GM18498 (cell line): ENCODE measurements at regions not wholly inside any gene's neighbourhood (a gene's known extent, or its start where the extent isn't known, plus 50 kb on each side); places are given as distances from the start of the nearest gene placed in this dataset.

ENCODE experiments used
- ATAC-seq: cut with Tn5 transposase; IDR thresholded peaks from one replicate; pipeline ENCODE4 v1.9.1; 2021; ENCODE audit warnings: mild to moderate bottlenecking, moderate library complexity; ENCODE audit not compliant: unreplicated experiment

- no peak for ATAC-seq
Measured at GRCh38 chr2:128792476-128793054, 473.9 kb upstream of the HS6ST1 start.

GRCh38 chr2:128793404-128793803 is 474.7 kb upstream of the HS6ST1 start:
- no peak for ATAC-seq

- ATAC-seq = no peak
Measured at GRCh38 chr2:128794285-128794684, 475.6 kb upstream of the HS6ST1 start.

DNA sequence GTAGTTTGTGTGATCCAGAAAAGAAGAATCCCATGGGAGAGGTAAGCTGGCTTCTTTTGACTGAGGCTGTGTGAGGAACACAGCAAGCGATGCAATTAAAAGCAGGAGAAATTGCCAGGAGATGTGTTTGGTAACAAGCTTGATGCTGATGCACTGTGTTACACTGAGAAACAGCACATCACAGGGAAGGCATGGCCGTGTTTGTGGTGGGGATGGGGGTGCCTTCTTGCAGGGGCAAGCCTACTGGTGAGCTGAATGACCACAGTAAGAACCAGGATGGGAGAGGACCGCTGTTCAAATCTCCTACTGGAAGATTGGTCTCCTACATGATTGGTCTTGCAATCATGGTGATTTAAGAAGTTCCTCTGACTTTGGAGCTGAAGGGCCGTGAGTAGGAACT is 477.7 kb upstream of the HS6ST1 start:
- ATAC-seq = no peak

DNA sequence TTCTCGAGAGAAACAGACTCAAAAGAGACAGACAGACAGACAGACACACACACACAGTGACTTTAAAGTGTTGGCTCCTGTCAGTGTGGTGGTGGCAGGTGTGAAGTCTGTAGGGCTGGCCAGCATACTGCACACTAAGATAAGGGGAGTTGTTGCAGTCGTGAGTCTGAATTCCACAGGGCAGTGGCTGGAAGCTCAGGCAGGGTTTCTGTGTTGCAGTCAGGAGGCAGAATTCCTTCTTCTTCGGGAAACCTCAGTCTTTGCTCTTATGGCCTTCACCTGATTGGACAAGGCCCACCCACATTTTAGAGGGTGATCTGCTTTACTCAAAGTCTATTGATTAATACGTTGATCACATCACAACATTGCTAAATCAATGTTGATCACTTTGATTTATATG is 478.4 kb upstream of the HS6ST1 start:
- no peak for ATAC-seq

- ATAC-seq = peak; percentile 36
Measured at GRCh38 chr2:128797533-128797932, 478.9 kb upstream of the HS6ST1 start.

- peak; percentile 86 for ATAC-seq
Measured at GRCh38 chr2:128797937-128798336, 479.3 kb upstream of the HS6ST1 start.

GRCh38 chr2:128798502-128799283 is 480.0 kb upstream of the HS6ST1 start:
- no peak for ATAC-seq

DNA sequence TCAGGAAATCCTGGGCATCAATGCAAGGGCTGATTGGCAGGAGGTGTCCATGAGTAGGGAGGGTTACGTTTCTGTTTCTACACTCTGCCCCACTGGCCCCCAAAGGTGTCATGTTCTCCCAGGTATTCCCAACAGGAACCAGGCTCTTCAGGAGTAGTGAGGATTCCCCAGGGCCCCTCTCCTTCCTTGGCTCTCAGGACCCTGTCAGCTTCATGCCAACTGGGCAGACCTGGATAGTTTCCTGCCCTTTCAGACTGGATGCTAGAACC is 480.6 kb upstream of the HS6ST1 start:
- ATAC-seq = no peak

DNA sequence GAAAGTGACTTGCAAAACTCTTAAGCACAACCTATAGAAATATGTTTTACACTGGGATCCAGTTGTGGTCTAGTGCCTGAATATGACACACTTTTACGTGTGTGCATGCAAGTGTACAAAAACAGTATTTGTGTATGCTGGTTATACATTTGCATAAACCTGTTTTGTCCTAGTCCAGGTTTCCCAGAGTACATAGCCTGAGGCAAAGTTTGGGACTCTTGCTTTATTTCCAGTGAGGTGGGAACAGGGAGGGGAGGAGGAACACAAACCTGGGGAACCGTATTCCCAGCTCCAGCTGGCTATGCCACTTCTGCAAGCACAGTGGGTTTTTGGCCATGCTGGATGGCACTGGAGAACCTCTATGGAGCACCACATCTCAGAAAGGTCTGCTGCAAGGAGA is 481.1 kb upstream of the HS6ST1 start:
- ATAC-seq = no peak

DNA sequence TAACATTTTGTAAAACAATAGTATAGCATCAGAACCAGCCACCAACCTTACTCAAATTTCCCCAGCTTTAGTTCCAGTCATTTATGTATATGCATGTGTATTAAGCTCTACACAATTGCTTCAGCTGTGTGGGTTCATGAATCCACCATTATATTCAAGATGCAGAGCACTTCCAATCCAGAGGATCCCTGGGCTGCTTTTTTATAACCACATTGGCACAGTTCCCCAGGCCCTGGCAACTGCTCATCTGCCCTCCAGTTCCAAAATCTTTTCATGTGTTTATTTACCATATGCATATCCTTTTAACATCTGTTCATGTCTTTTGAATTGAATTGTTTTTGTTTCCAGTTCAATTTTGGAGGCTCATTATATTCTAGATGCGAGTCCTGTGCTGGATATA is 482.9 kb upstream of the HS6ST1 start:
- no peak for ATAC-seq

DNA sequence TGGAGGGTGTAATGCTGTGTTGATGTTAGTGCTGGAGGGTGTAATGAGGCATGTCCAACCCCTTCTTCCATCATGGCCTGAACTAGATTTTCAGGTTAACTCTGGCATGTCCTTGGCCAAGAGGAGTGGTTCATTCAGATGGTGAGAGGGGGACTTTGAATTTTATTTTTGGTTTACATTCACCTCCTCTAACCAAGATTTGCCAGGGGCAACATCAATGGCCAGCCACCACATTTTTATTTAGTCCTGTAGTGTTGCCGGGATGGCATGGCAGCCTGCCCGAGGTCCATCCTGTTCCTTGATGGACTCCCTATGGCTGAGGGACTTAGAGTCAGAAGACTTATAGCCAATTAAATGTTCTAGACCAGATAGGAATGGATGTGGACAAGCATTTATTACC is 484.6 kb upstream of the HS6ST1 start:
- no peak for ATAC-seq

GRCh38 chr2:128805237-128805636 is 486.6 kb upstream of the HS6ST1 start:
- ATAC-seq = no peak

- no peak for ATAC-seq
Measured at GRCh38 chr2:128805918-128806317, 487.2 kb upstream of the HS6ST1 start.

GRCh38 chr2:128807317-128807716 is 488.6 kb upstream of the HS6ST1 start:
- no peak for ATAC-seq

DNA sequence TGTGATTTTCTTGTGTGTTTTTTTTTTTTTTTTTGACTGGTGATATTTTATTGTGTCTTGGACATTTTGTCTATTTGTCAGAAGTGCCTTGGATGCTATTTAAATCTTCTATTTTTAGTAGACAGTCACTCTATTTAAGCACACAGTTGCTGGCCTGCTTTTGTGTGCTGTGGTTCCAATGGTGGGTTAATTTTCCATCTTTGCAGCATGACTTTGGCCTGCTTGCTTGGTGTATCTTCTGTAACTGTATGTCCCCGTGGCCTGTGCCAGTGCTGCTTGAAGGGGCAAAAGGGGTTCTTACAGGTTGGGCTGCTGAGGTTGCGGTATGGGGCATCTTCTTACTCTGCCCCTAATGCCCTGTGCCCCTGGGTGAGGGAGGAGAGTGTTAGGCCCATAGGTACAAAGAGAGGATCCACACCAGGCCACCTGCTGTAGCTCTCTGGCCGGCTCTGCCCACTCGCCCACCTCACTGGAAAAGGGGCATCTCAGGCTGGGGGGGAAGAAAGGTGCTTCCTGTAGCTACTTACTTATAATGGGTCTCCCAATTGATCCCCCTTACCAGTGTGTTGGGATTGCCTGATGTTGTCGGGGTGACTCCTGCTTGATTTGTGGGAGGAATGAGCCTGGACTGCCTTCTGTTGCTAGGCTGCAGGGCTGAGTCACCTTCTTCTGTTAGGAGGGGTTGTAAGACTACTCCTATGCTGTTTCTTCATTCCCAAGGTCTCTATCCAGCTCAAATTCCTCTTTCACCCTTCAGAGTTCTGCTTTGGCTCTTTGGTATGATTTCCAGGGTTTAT is 490.0 kb upstream of the HS6ST1 start:
- ATAC-seq = no peak

GRCh38 chr2:128809259-128809636 is 490.6 kb upstream of the HS6ST1 start:
- no peak for ATAC-seq

GRCh38 chr2:128809880-128810279 is 491.2 kb upstream of the HS6ST1 start:
- no peak for ATAC-seq

GRCh38 chr2:128812183-128812940 is 493.7 kb upstream of the HS6ST1 start:
- no peak for ATAC-seq

GRCh38 chr2:128813352-128814034 is 494.8 kb upstream of the HS6ST1 start:
- ATAC-seq = no peak

DNA sequence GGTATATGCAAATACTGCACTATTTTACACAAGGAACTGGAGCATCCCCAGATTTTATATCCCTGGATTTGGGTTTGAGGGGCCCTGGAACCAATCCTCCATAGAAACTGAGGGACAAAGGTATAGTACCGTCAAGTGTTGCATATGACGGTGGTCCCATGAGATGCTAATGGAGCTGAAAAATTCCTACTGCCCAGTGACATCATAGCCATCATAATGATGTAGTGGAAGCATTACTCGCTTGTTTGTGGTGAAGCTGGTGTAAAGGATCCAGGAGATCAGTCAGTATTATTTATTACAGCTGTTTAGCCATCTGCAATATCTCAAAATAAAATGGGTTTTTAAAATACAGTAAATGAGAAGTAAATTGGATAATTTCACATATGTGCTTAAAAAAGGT is 496.6 kb upstream of the HS6ST1 start:
- no peak for ATAC-seq
